Activated CD4-positive, alpha-beta memory T cell treated with anti-CD3 and anti-CD28 coated beads for 36 hours (primary cell): ENCODE measurements at regions not wholly inside any gene's neighbourhood (a gene's known extent, or its start where the extent isn't known, plus 50 kb on each side); places are given as distances from the start of the nearest gene placed in this dataset.
"Not testable (repeated sequence)": the region's sequence is repeated elsewhere in the genome, so short reads cannot be mapped to it uniquely, and the experiment has no call there.

ENCODE experiments used
- CTCF ChIA-PET: fragments of 350-600 bp; sonication (Branson Sonifier 250); formaldehyde crosslinking; loops from one replicate; lab custom pipeline; 2021; ENCODE audit warnings: antibody characterized with exemption, inconsistent platforms; lab: Charles Lee
- POLR2A ChIA-PET: fragments of 350-600 bp; sonication (Branson Sonifier 250); formaldehyde crosslinking; loops from one replicate; lab custom pipeline; 2021; ENCODE audit warnings: antibody characterized with exemption; lab: Charles Lee
- DNase-seq: peaks from one replicate; pipeline ENCODE4 v3.0.0-alpha.2; 2020
- H3K27ac Mint-ChIP-seq: one replicate; pipeline ENCODE4 v1.8.0; 2021; ENCODE audit warnings: mixed read lengths
- H3K27me3 Mint-ChIP-seq: one replicate; pipeline ENCODE4 v1.8.0; 2021; ENCODE audit warnings: mixed read lengths
- H3K36me3 Mint-ChIP-seq: one replicate; pipeline ENCODE4 v1.8.0; 2021; ENCODE audit warnings: mixed read lengths
- H3K4me1 Mint-ChIP-seq: one replicate; pipeline ENCODE4 v1.8.0; 2021; ENCODE audit warnings: low read depth, mixed read lengths
- H3K4me3 Mint-ChIP-seq: one replicate; pipeline ENCODE4 v1.8.0; 2021; ENCODE audit warnings: mild to moderate bottlenecking, mixed read lengths
- H3K9me3 Mint-ChIP-seq: one replicate; pipeline ENCODE4 v1.8.0; 2021; ENCODE audit warnings: mixed read lengths
- intact Hi-C: fragments of 100-400 bp; cut with micrococcal nuclease; formaldehyde crosslinking; loops from one replicate; pipeline ENCODE4 v1.15.1; 2023

DNA sequence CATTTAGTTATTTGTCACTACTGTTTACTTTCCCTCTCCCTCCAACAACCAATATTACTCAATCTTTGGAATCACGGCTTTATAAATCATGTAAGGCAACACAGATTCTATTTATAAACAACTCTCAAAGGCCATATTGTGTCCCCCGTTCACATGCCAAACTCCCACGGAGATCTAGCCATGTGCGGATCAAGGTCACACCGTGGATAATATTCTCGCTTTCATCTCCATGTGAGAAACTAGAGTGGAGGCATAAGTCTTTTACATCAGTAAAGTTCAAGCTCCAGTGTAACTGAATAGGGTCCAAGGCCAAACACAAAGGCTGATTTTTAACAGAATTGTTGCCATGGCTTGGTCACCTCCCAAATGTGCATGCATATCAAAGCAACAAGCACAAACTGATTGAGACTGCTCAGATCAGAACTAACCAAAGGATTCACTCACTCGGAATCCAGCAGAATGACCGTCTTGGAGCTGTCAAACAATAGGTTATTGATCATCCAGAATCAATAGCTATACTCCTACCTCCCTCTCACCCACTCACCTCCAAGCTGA, 569.5 kb upstream of the LRRN3 start:
- no peaks in the 10 kb centered on the region for H3K4me1 Mint-ChIP-seq
- intact Hi-C loops, result no loop called here

DNA sequence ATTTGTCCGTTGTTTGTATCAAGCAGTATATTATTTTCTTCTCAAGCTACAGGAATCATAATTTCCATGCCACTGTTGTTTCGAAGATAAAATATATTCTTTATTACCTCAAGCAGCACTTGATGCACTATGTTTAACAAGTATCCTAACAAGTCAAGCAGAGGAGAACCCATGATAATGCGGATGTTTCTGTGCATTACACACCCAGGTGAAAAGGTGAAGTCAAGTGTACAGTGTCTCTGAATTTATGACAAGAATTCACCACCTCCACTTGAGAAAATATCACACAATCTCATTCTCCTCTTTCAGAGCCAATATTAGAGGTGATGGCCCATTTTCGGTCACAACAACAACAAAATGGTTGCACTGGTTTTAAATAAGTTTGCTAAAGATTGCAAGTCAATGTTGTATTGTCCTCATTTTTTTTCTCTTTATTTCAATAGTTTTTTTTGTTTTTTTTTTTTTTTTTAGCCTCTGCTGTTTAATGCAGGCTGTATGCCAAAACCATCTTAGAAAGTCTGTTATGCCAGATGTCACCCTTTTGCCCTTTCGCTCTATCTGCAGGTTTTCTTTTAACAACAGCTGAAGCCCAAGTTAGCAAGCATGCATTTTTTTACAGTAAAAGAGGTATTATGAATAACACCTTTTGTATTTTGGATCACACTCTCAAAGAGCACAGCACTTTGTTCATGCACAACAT, 568.7 kb upstream of the LRRN3 start:
- CTCF ChIA-PET, result no interaction called here
- H3K27me3 Mint-ChIP-seq, result no peaks in the 10 kb centered on the region
- H3K9me3 Mint-ChIP-seq, result no peaks in the 10 kb centered on the region
- DNase-seq, result no peak
- H3K4me1 Mint-ChIP-seq, result no peaks in the 10 kb centered on the region
- POLR2A ChIA-PET, result no interaction called here
- no peaks in the 10 kb centered on the region for H3K36me3 Mint-ChIP-seq
- no peak overlapping the region for H3K4me3 Mint-ChIP-seq
- H3K27ac Mint-ChIP-seq, result no peak overlapping the region
- intact Hi-C loops, result no loop called here

More for the DNA sequence above, 569.5 kb upstream of the LRRN3 start:
- H3K27ac Mint-ChIP-seq, result no peak overlapping the region
- ChIA-PET CTCF (no interaction called here), POLR2A (no interaction called here)
- no peaks in the 10 kb centered on the region for H3K9me3 Mint-ChIP-seq
- H3K4me3 Mint-ChIP-seq, result no peak overlapping the region
- no peak for DNase-seq
- no peaks in the 10 kb centered on the region for H3K27me3 Mint-ChIP-seq
- H3K36me3 Mint-ChIP-seq, result no peaks in the 10 kb centered on the region

DNA sequence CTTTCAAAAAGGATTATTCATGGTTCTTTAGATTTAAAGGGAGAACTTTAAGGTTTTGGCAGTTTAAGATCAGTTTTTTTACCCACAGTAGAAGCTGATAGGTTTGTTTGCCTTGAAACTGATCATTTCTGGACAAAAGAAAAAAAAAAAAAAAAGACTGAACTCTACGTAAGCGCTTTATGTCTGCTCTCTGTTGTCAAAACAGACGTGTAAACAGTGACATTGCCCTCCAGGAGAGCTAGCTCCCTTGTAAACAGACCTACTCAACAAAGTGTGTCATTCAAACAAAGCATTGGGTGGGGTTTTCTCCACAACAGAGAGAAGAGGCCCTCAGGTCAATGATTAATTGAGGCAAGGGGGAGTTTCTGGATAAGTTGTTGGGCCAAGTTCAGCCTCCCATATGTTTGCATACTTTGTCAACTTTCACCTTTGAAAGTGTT, 568.1 kb upstream of the LRRN3 start:
- CTCF ChIA-PET, result interaction anchor here (0.5 kb wide), 1 partner anchor 11 kb away, joined by 3 read pairs; no protein-coding TSS in a partner anchor
- POLR2A ChIA-PET, result no interaction called here

DNA sequence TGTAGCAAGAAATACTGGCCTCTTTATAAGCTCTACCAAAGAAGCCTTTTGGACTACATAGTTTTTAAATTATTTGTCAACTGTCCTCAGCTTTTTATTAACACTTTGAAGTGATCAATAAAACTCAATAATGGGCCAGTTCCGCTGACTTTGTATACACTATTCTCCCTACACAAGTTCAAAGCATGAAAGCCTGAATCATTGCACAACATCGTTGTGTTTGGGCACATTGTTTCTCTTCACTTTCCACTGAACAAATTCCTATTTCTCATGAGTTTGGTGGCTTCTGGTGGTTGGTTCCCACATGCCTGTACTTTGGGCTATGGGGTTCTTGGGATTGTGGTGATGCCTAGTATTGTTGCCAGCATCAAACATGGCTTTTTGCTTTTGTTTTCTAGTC, 561.8 kb upstream of the LRRN3 start:
- H3K27ac Mint-ChIP-seq, result no peak overlapping the region

More for the DNA sequence above, 568.1 kb upstream of the LRRN3 start:
- intact Hi-C loops, result no loop called here
- DNase-seq, result no peak
- H3K9me3 Mint-ChIP-seq, result no peaks in the 10 kb centered on the region
- H3K4me3 Mint-ChIP-seq, result no peak overlapping the region
- H3K27me3 Mint-ChIP-seq, result no peaks in the 10 kb centered on the region
- no peaks in the 10 kb centered on the region for H3K36me3 Mint-ChIP-seq
- no peaks in the 10 kb centered on the region for H3K4me1 Mint-ChIP-seq
- no peak overlapping the region for H3K27ac Mint-ChIP-seq

DNA sequence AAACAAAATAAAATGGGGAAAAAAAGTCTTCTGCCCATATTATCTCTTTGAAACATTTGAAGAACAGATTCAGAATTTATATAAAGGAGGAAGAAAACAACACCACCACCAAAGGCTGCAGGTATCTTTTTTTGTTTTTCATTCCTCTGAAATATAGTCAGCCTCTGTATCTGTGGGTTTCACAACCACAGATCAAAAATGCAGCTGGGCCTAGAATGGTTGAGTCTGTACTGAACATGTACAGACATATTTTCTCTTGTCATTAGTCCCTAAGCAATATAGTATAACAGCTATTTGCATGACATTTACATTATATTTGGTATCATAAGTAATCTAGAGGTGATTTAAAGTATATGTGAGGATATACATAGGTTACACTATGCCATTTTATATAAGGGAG, 559.7 kb upstream of the LRRN3 start:
- no peak for DNase-seq
- Mint-ChIP-seq H3K27me3 (no peaks in the 10 kb centered on the region), H3K4me3 (no peak overlapping the region), H3K36me3 (no peaks in the 10 kb centered on the region), H3K27ac (no peak overlapping the region), H3K9me3 (no peaks in the 10 kb centered on the region), H3K4me1 (no peaks in the 10 kb centered on the region)
- intact Hi-C loops, result no loop called here
- CTCF ChIA-PET, result no interaction called here
- POLR2A ChIA-PET, result no interaction called here

More for the DNA sequence above, 561.8 kb upstream of the LRRN3 start:
- Mint-ChIP-seq H3K27me3 (no peaks in the 10 kb centered on the region), H3K4me3 (no peak overlapping the region), H3K36me3 (no peaks in the 10 kb centered on the region), H3K9me3 (no peaks in the 10 kb centered on the region), H3K4me1 (no peaks in the 10 kb centered on the region)
- intact Hi-C loops, result no loop called here
- ChIA-PET CTCF (no interaction called here), POLR2A (no interaction called here)
- no peak for DNase-seq

DNA sequence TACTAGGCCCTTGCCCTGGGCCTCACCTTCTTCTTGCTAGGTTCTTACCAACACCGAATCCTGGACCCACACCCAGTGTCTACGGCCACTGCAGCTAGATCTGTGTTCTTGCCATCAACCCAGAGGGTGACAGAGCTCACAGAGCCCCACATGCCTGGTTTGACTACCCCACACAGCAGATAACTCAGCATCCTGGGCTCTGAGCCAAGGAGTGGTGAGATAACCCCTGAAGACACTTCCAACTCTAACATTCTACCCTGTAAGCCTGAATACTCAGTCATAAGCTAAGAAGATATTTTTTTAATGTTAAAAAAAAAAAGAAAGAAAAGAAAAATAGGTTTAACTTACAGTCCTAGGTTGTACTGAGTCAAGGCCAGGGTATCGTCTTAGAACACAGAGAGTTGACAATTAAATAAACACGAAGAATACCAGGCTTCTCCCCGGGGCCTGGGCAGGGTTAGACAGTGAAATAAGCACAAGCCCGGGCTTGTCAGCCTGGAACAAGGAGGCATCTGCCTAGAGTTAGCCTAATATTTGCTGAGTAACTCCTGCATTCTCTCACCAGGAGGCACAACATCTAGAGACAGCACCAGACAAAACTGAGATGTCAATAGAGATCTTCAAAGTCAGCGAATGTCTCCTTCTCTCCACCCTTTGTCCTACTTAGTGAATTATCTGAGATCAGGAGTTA, 556.5 kb upstream of the LRRN3 start:
- intact Hi-C loops, result no loop called here
- ChIA-PET CTCF (no interaction called here), POLR2A (no interaction called here)
- DNase-seq, result no peak
- Mint-ChIP-seq H3K36me3 (no peaks in the 10 kb centered on the region), H3K27ac (no peak overlapping the region), H3K27me3 (no peaks in the 10 kb centered on the region), H3K4me3 (no peak overlapping the region), H3K9me3 (no peaks in the 10 kb centered on the region), H3K4me1 (no peaks in the 10 kb centered on the region)

DNA sequence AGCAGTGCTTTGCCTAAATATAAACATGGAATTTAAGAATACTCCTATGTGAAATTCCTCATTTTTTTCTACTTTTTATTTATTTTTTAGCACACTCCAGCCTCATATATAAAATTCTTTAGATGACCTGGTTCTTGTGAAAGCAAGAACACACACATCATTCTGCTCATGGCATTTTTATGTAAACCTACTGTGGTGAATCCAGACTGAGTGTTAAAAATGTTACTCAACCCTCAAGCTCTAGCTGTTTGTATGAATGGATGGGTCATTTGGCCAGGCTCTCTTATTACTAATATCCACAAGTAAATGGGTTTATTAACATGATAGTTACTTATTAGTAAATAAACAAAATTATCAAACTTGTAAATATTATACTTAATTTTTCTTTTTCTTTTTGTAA, 551.7 kb upstream of the LRRN3 start:
- Mint-ChIP-seq H3K4me3 (no peak overlapping the region), H3K27ac (no peak overlapping the region), H3K27me3 (no peaks in the 10 kb centered on the region), H3K36me3 (no peaks in the 10 kb centered on the region), H3K9me3 (no peaks in the 10 kb centered on the region), H3K4me1 (no peaks in the 10 kb centered on the region)
- intact Hi-C loops, result no loop called here
- POLR2A ChIA-PET, result no interaction called here
- CTCF ChIA-PET, result no interaction called here
- no peak for DNase-seq

DNA sequence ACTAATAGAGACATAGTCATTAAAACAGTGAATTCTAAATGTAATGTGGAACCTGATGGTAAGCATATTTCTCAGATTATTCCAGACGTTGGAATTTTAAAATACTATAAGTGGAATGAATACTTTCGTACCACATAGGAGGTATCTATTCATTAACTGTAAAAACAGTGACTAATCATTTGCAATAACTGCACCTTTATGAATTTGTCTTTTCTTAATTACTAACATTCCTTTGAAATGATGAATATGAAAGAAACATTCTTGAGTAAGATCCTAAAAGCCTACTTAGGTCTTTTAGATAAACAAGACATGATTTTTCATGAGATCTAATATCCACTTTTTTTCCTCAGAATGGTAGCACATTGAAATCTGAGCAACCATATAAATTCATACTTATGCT, 549.0 kb upstream of the LRRN3 start:
- no peaks in the 10 kb centered on the region for H3K9me3 Mint-ChIP-seq
- POLR2A ChIA-PET, result no interaction called here
- no peak for DNase-seq
- no peak overlapping the region for H3K4me3 Mint-ChIP-seq
- no peak overlapping the region for H3K27ac Mint-ChIP-seq
- no peaks in the 10 kb centered on the region for H3K36me3 Mint-ChIP-seq
- intact Hi-C loops, result loop anchor here (1.0 kb wide), 1 partner anchor 8 kb away; no protein-coding TSS in a partner anchor
- H3K4me1 Mint-ChIP-seq, result no peaks in the 10 kb centered on the region
- H3K27me3 Mint-ChIP-seq, result no peaks in the 10 kb centered on the region
- CTCF ChIA-PET, result no interaction called here

DNA sequence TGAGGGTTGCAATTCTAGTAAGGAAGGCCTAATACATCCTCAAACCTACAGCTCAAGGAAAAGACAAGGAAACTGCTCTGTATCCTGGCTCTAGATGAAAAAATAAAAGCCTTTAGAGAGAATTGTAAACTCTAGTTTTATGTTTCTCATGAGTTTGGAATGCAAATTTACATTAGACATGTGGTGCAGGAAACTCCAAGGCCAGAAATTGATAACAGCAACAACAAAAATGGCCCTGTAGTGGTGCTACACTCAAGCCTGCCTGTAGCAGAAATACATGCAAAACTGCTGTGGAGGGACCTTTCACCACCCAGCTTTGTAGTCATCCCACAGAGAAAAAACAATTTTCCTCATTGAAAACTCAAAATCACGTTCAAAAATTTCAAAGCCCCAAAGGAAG, 546.7 kb upstream of the LRRN3 start:
- no peak overlapping the region for H3K4me3 Mint-ChIP-seq
- H3K4me1 Mint-ChIP-seq, result no peaks in the 10 kb centered on the region
- CTCF ChIA-PET, result no interaction called here
- no peaks in the 10 kb centered on the region for H3K27me3 Mint-ChIP-seq
- H3K27ac Mint-ChIP-seq, result no peak overlapping the region
- H3K36me3 Mint-ChIP-seq, result no peaks in the 10 kb centered on the region
- POLR2A ChIA-PET, result no interaction called here
- no peaks in the 10 kb centered on the region for H3K9me3 Mint-ChIP-seq
- DNase-seq, result no peak
- intact Hi-C loops, result no loop called here

DNA sequence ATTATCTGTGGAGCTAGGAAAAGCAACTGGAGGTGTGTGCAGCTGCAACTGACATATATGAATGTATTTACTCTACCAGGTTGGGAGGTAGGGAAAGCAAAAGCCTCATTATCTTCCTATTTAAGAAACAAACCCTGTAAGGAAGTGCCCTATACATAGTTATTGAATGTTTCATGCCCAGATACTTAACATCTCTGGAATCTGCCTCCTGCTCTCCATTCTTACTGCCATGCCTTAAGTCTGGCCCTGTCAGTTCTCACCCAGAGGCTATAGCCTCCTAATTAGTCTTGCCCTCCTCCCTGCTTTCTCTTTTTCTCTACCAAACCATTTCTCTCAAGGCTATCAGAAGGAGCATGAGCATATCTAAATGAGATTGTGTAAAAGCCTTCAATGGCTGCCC, 542.6 kb upstream of the LRRN3 start:
- intact Hi-C loops, result no loop called here
- no peaks in the 10 kb centered on the region for H3K4me1 Mint-ChIP-seq
- no peaks in the 10 kb centered on the region for H3K27me3 Mint-ChIP-seq
- H3K27ac Mint-ChIP-seq, result no peak overlapping the region
- no peak for DNase-seq
- peaks cover 21% of the 10 kb centered on the region for H3K9me3 Mint-ChIP-seq
- H3K4me3 Mint-ChIP-seq, result no peak overlapping the region
- ChIA-PET CTCF (no interaction called here), POLR2A (no interaction called here)
- H3K36me3 Mint-ChIP-seq, result no peaks in the 10 kb centered on the region

DNA sequence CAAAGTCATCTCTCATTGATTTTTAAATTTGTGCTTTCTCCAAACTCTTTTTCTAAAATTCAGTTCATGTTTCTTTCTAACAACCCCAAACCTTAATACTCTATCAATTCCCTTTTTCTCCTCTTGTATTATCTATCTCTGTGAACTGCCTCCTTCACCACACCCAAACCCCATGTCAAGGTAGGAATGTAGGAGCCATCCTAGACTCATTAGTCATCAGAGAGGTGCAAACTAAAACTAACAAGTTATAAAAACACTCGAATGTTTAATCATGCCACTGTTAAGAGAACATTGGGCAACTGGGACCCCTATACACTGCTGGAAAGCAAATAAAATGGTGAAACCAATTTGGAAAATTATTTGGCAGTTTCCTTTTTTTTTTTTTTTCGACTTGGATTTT, 533.8 kb upstream of the LRRN3 start:
- ChIA-PET CTCF (no interaction called here), POLR2A (no interaction called here)
- Mint-ChIP-seq H3K36me3 (no peaks in the 10 kb centered on the region), H3K9me3 (peaks cover 10% of the 10 kb centered on the region), H3K27me3 (no peaks in the 10 kb centered on the region), H3K4me1 (no peaks in the 10 kb centered on the region), H3K4me3 (no peak overlapping the region), H3K27ac (no peak overlapping the region)
- no peak for DNase-seq
- intact Hi-C loops, result no loop called here

DNA sequence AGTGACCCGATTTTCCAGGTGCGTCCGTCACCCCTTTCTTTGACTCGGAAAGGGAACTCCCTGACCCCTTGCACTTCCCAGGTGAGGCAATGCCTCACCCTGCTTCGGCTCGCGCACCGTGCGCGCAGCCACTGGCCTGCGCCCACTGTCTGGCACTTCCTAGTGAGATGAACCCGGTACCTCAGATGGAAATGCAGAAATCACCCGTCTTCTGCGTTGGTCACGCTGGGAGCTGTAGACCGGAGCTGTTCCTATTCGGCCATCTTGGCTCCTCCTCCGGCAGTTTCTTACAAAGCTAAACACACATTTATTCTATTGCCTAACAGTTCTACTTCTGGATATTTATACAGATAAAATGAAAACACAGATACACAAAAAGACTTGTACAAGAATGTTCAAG, 527.6 kb upstream of the LRRN3 start:
- H3K27ac Mint-ChIP-seq, H3K36me3 Mint-ChIP-seq, H3K4me1 Mint-ChIP-seq, CTCF ChIA-PET, H3K4me3 Mint-ChIP-seq, POLR2A ChIA-PET, H3K27me3 Mint-ChIP-seq, DNase-seq, intact Hi-C loops, H3K9me3 Mint-ChIP-seq: not testable (repeated sequence)

DNA sequence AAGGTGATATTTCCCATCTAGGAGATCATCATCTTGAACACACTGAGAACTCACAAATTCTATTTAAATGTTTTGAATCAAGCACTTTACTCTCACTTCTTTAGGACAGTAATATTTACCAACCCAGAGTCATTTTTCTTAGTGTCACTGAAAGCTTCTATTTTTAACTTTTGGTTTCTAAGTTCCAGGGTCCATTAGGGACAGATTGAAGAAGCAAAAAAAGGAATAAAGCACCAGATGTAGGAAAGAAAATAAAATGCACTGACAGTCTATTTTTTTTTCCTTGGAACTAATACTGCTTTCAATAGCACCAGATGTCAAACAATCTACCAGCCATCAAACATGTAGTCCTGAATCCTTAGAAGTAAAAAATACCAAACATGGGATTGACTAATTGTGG, 526.7 kb upstream of the LRRN3 start:
- ChIA-PET POLR2A (no interaction called here), CTCF (no interaction called here)
- Mint-ChIP-seq H3K4me1 (no peaks in the 10 kb centered on the region), H3K4me3 (no peak overlapping the region), H3K36me3 (no peaks in the 10 kb centered on the region), H3K27ac (no peak overlapping the region), H3K27me3 (no peaks in the 10 kb centered on the region), H3K9me3 (peaks cover 6% of the 10 kb centered on the region)
- intact Hi-C loops, result no loop called here
- no peak for DNase-seq
